ENCODE measurements at regions not wholly inside any gene's neighbourhood (a gene's known extent, or its start where the extent isn't known, plus 50 kb on each side); places are given as distances from the start of the nearest gene placed in this dataset.
"Not testable (repeated sequence)": the region's sequence is repeated elsewhere in the genome, so short reads cannot be mapped to it uniquely, and the experiment has no call there.

DNA sequence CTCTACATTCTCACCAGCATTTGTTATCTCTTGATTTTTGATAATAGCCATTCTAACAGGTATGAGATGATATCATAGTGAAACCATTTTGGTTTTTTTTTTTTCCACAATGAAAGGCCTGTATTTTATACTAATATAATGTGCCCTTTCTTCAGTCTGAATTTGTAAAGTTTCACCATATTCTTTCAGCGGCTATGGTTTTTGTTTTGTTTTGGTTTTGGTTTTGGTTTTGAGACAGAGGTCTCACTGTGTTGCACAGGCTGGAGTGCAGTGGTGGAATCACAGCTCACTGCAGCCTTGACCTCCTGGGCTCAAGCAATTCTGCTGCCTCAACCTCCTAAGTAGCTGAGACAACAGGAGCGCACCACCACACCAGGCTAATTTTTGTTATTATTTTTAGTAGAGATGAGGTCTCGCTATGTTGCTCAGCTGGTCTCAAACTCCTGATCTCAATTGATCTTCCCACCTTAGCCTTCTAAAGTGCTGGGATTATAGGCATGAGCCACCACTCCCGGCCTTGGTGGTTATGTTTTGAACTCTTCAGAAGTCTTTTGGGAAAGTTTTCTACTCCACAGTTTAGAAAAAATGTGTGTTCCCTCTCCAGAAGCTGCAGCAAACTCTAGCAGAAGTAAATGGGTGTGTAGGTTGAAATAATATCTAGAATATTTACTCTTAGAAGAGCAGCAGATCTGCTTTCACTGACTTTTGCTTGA, 110.2 kb upstream of the UMPS start:
- peak; percentile 73 for DNase-seq

DNA sequence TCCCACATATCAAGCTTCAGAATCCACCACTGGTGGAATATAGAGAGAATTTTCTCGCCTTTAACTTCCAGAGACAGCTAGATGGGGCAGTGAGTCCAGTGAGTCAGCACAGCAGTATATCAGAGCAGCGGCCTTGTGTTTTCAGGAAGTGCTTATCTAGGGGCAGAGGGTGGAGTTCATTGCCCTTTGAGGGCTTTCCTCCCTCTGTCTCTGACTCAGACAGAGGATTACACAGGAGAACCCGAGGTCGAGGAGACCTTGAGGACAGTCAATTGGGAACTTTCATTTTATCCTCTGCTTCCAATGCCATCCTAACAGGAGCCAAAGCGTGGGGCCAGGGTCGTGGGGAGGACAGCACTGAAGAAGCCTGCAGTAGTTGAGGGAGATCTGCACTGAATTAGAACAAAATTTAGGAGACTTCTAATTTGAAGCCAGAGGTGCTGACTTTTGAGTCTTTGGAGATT, 109.6 kb upstream of the UMPS start:
- peak; percentile 94 for DNase-seq

DNA sequence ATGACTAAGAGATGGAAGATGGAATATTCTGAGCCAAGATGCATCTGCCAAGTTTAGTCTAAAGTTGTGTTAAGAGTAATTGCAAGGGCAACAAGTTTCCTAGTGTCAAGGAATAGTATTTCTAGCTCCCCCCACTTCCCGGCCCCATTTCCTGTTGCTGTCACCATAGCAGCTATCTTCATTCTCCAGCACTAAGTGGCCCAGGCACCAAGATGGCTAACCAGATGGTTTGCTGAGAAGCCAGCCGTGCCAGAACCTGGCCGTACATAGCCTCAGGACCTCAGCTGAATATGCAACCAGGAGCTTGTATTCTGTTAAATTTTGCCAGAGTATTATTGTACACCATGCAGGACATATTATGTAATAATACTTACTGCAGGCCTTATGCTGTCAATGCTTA, 108.8 kb upstream of the UMPS start:
- DNase-seq = no peak

DNA sequence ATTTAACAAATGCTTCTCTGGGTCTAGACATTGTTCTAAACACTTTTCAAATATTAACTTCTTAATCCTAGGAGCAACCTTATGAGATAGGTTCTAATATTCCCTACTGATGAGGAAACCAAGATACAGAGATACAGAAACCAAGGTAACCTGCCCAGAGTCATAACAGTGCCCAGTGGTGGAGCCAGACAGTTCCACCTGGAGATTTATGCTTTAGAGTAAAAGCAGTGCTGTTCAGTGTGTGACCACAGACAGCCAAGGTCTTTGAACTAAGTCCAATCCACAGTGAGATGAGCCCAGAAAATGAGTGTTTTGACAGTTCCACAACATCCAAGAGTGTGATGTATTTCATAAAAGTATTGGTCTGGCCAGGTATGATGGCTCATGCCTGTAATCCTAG, 105.2 kb upstream of the UMPS start:
- no peak for DNase-seq

DNA sequence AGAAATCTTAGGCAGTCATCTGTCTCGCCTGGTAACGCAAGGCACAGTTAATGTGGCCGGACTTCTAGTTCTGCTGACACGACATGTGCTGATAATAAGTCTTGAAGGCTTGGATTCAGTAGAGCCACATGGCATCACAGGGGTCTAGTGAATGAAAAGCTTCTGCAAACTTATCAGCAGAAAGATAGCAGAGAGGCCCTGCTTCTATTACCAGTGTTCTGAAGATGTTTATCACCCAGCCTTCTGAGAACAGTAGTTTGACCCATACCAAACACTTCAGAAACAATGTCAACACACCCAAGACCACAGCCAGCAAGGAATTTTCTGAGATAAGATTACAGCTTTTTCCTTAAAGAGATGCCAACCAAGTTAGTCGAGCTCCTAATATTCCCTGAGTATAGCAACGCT, 102.7 kb upstream of the UMPS start:
- no peak for DNase-seq

DNA sequence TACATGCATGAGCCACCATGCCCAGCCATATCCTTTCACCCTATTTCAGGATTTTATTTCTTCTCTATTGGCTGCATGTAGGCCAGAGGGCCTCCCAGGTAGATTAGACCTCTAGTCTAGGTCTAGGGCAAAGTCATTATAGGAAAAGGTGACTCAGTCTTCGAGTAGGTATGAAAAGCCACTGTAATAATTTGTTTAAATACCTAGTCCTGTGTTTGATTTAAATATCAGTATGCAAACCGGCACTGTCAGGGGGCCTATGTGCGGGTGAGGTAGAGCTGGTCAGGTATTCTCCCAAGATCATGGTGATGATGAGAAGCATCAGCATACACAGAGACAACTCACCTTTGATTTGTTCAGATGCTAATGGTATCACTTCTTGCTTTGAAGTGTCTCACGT, 101.4 kb upstream of the UMPS start:
- no peak for DNase-seq

DNA sequence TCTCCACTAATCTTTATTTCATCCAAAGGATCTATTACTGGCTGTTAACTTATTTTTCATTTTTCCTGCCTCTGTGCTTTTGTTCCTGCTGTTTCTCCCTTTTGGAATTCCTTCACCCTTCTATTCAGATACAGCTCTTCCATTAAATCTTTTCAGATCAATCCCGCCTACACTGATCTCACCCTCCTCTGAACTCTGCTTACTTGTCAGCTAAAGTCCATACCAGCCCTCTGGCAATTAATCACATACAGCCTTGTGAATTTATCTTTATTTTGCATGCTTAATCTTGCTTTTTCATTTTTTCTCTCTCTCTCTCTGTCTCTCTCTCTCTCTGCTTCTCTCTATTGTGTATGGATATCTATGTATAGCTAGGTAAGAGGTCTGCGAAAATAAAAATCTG, 100.8 kb upstream of the UMPS start:
- DNase-seq = no peak

DNA sequence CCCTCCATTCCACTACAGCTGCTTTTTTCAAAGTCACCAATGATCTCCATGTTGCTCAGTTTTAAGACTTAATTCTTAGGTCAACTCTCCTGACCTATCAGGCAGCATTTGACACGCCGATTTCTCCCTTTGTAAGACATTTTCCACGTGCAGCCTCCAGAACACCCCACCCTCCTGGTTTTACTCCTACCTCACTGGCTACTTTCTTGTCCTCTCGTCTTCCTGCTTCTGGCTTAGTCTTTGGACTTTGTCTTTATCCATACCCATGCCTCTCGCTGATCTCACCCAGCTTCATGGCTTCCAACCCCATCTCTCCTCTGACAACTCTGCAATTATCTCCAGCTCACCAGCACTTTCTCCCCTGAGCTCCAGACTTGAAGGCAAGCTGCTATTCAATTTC, 99.3 kb upstream of the UMPS start:
- DNase-seq = no peak

DNA sequence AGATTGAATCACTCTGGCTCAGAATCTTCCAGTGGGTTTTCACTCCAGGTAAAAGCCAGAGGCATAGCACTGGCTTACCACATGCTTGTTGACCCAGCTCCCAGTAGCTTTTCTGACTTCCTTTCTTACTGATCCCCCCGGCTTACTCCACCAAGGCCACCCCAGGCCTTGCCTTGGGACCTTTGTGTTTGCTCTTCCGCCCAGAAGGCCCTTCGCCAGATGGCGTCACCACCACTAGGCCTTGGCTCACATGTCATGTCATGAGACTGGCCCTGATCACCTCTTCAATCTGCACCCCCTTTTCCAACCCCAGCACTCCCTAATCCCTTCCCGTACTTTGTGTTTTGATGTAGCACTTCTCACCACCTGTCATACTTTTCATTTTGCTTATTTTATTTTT, 98.5 kb upstream of the UMPS start:
- no peak for DNase-seq

DNA sequence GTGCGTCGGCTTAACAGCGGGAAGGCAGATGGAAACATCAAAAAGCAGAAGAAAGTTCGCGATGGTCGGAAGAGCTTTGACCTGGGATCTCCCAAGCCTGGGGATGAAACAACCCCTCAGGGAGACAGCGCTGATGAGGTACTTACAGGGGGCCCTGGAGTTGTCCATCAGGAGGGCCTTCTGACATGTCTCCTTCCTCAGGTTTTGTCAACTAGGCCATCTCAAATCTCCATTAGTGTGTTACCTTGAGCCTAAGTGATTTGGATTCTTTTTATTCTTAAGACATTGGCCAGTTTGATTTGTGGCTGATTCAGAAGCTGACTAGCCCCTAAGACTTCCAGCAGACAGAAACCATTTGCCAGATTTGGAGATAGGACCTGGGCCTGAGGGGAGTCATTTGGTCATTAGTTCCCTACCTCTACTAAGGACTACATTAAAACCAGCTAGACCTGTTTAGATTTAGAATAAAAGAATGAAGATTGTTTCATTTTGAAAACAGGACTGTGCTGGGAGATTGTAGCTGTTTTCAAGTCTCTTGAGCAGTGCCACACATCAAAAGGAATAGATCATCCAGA, 97.6 kb upstream of the UMPS start:
- DNase-seq = no peak

DNA sequence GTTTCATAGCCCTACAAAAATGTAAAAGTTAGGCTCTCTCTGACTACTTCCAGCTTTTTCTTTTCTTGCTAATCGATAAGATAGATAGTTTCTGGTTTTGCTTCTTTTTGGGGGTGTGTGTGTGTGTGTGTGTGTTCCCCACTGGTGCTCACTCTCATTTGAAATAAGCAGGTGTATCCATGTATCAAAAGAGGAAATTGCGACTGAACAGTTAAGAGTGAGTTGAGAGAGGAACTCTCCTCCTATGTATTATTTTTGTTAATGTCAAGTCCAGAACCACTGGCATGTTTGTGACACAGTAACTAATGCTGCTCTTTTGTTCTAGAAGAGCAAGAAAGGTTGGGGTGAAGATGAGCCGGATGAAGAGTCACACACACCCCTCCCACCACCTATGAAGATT, 96.7 kb upstream of the UMPS start:
- no peak for DNase-seq

DNA sequence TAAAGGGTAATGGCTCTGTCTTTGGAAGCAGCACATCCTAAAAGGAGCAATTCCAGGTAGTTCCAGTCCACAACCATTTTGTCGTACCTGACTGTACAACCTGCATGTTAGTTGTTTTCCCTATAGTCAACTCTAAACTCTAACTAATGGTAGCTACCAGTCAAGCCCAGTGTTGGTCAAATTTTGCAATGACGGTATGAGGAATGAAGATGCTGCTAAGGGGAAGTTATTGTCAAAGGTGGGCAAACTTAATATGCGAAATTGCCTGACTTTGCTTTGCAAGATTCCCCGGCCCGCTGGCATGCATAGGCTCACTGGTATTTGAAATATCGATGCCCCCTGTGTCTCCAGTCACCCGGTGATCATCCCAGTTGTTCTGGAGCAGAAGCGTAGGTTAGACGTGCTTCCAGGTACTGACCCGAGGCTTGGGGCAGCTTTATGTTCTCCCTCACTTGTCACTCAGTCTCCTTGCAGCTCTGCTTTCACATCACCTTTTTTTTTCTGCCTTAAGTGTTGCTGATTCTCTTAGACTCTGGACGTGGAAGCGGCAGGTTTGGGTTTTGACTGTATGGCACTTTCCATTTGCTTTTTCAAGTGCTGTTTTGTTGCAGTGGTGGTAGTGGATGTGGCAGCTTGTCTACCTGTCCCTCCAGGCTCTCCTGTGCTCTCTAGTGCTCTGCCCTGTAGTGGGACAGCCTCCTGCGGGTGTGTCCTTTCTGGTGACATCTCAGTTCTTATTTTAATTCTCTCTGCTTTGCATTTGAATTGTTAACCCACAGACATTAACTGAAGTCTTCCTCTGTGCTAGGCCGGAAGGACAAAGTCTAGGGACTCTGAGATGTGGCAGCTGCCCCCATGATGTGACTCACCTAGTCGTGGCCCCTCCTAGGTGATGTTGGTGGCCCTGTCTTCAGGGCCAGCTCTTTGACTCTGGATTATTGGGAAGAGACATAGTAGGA, 95.8 kb upstream of the UMPS start:
- no peak for DNase-seq

DNA sequence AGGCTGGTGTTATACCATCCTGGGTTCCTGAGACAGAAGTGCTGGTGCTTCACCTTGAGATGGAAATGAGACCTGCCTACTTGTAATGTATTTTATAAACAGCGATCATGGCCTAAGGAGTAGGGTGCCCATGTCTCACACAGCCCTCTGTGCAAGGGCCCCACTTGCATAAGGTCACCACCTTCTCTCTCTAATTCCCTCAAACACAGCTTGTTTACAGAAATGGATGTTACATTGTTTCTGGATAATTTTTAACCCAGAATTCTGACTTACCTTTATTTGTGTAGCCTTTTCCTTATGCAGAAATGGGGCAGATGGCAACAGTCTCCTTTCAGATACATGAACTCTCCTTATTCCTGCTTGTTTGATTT, 95.1 kb upstream of the UMPS start:
- no peak for DNase-seq

DNA sequence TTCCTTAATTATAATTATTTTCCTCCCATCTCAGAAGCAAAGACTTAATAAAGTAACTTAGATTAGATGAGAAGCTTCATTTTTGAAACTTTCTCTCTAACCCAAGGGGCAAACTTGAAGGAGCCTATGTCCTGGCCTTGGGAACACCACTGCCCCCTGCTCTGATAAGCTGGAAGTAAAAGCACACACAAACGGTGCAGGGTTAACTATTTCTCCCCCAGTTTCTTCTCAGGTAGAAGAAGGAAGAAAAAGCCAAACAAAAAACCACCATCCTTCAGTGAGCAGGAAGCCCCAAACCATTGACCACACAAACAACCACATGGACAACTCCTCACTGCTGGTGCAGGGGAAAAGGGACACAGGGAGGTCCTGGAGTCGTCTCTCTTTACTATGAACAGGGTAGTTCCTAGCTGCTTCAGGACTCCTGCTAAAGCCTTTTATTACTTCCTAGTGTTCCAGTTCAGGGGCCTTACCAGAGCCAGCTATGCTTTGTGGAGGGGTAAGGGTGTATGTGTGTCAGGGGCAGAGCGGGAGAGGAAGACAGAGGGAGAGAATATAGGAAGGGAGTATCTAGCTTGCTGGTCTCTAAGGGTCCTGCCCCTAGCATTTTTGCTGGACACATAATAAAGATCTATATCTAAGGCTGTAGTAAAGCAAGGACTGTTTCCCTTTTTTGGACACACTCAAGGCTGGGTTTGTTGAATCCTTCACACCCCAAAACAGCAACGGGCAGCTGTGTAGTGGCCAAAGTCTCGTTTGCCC, 94.0 kb upstream of the UMPS start:
- no peak for DNase-seq

DNA sequence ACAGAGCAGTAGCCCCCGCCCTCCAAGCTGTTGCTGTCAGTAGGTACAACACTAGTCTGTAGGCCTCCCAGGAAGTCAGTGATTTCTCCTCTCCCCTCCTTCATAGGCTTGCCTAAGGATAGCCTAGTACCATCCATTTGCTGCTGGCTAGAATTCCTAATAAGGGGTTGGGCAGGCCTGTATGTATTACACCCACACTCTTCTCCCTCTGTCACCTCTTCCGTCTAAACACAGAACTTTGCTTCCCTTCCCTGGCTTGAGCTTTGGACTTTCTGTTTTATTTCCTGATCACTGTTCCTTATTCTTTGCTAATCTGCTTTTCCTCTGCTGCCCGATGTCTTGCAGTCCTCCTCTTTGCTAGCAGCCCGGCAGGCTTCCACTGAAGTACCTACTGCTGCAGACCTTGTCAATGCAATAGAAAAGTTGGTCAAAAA, 93.4 kb upstream of the UMPS start:
- DNase-seq = peak; percentile 65

DNA sequence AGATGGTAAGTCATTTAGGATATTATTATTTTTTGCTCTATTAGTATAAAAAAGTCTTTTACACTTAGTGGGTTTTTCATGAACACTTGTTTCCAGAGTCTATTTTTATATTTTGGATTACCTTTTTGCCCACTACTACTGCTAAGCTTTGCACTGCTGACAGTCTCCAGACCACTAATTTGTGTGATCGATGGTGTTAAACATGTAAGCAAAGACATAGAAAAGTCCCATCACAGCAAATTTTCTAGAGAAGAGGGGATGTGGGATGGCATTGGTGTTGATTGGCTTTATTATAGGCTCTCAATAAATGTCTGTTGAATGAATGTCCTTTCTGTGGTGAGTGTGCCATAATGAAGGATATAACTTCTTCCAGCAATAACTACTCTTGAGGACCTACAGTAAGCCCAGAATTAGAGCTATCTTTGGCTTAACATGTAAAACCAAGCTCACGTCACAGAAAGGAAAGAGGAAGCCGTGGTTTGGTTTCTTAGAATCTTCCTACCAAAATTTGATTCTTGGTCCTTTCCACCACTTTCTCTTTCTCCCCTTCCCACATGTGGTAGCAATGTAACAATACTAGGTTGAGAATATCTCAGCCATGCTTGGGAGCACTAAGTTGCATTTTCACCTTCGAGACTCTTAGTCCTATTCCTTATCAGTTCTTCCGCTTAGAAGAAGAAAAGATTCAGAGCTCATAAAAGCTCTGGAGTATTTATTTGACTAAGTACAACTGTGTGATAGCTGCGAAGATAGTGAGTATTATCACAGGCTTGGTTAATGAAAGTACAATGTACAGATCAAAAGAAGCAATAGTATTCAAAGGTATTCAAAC, 90.6 kb upstream of the UMPS start:
- peak; percentile 82 for DNase-seq

DNA sequence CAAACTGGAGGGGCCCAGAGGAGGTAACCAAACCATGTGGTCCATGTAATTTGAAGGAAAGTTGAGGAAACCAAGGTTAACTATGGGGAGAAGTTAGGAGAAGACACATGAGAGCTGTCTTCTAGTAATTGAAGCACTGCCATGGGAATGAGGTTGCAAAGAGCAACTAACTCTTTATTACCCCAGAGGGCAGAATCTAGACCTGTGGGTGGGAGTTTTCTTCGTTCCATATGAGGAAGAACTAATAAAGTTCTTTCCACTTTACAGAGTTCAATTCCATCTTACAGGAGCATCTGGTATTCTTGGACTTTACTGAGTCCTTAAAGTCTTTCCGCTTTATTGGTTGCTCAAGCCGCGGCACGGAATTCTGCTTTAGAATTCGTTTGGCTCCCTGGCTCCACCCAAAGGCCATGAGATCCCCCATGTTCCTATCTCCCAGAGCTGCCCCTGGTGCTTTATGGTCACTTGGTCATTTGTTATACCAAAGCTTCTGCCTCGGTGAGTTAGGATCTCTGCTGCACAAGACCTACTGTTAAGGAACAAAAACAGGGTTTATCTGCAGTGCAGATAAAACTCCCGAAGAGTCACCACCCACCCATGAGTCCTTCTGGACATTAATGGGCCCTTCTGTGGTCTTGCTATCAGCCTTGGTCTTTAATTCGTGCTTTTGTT, 89.5 kb upstream of the UMPS start:
- no peak for DNase-seq

DNA sequence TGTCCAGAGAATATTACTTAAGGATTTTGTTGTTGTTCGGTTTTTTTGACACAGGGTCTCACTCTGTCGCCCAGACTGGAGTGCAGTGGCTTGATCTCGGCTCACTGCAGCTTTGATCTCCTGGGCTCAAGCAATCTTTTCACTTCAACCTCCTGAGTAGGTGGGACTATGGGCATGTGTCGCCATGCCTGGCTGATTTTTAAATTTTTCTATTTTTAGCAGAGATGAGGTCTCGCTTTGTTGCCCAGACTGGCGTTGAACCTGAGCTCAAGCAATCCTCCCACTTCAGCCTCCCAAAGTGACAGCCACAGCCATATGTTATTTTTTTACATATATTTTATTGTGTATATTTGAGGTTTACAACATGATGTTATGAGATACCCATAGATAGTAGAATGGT, 86.8 kb upstream of the UMPS start:
- no peak for DNase-seq

DNA sequence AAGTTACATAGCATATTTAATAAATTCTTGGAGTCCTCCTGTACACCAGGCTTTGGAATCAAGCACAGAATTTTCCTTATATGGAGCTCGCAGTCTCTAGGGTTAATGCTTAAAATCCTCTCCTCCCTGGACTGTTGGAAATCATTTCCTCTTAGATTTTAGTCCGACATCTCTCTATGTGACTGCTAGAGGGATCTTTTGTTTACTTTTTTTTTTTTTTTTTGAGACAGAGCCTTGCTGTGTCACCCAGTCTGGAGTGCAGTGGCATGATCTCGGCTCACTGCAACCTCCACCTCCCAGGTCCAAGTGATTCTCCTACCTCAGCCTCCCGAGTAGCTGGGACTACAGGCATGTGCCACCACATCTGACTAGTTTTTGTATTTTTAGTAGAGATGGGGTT, 84.1 kb upstream of the UMPS start:
- not testable (repeated sequence) for DNase-seq

DNA sequence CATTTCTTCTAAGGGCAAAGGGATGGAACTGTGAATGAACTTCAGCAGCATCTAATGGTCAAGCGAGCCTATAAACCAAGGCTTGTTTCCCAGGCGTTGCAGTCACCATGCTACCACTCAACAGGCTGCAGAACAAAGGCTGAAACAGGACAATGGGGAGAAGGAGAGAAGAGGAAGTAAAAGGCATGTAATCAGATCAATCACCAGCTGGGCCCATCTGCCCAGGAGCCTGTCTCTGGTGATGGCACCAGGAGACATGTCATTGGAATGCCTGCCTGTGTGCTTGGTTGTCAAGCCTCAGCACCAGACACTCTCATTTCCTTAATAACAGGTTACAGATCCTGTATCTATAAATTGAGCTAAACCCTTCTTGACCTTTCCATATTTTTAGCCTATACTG, 81.7 kb upstream of the UMPS start:
- DNase-seq = no peak

DNA sequence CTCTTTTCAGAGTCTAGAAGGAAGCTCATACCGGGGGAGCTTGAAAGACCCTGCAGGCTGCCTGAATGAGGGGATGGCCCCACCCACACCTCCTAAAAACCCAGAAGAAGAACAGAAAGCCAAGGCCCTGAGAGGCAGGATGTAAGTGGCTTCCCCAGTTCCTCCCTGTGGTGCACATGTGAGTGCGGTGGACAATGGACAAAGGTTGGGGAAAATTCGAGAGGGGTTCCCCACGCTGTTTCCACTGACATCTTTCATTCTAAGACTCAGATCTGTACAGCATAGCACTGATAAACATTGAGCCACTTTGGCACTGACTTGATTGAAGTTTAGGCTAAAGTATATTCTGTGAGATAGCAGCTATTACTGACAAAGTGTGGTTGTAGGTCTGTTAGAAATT, 79.5 kb upstream of the UMPS start:
- peak; percentile 33 for DNase-seq

DNA sequence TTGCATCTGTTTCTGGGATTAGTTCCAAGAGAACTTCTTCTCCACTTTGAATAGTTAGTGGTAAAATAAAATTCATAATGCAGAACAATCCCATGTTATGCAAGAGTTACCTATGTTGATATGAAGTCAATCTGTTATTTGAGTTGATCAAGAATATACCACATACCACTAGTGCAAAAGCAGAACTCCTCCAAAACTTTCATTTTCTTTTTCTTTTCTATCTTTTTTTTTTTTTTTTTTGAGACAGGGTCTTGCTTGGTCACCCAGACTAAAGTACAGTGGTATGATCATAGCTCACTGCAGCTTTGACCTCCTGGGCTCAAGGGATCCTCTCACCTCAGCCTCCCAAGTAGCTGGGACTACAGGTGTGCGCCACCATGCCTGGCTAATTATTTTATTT, 78.8 kb upstream of the UMPS start:
- peak; percentile 26 for DNase-seq
